Skeletal muscle cell (primary cell): ENCODE measurements at regions not wholly inside any gene's neighbourhood (a gene's known extent, or its start where the extent isn't known, plus 50 kb on each side); places are given as distances from the start of the nearest gene placed in this dataset.
"Not testable (repeated sequence)": the region's sequence is repeated elsewhere in the genome, so short reads cannot be mapped to it uniquely, and the experiment has no call there.

Experiments
- DNase-seq: peaks from one replicate; pipeline ENCODE4 v3.0.0-alpha.2; 2010; ENCODE audit warnings: low read depth
- H3K4me3 ChIP-seq: 2 replicates; pipeline ENCODE4 v1.5.1; 2011; ENCODE audit warnings: low read depth, mild to moderate bottlenecking, control low read depth, low read length, moderate library complexity

GRCh38 chr6:99668036-99668705 is 61.5 kb downstream of the PRDM13 start:
- no peak overlapping the region for H3K4me3 ChIP-seq
- DNase-seq = no peak

GRCh38 chr6:99689916-99690685 is 83.5 kb downstream of the PRDM13 start:
- H3K4me3 ChIP-seq = no peak overlapping the region
- no peak for DNase-seq

- H3K4me3 ChIP-seq, DNase-seq: not testable (repeated sequence)
These were observed 95.7 kb downstream of the PRDM13 start for GRCh38 chr6:99702287-99702686.

- DNase-seq = no peak
- no peak overlapping the region for H3K4me3 ChIP-seq
These were observed 102.4 kb downstream of the PRDM13 start for GRCh38 chr6:99709062-99709461.

GRCh38 chr6:99711302-99711701 is 104.7 kb downstream of the PRDM13 start:
- no peak overlapping the region for H3K4me3 ChIP-seq
- no peak for DNase-seq

GRCh38 chr6:99711925-99712324 is 105.3 kb downstream of the PRDM13 start:
- no peak overlapping the region for H3K4me3 ChIP-seq
- no peak for DNase-seq

GRCh38 chr6:99712519-99712918 is 105.9 kb downstream of the PRDM13 start:
- H3K4me3 ChIP-seq = no peak overlapping the region
- no peak for DNase-seq

GRCh38 chr6:99722043-99722442 is 115.4 kb downstream of the PRDM13 start:
- H3K4me3 ChIP-seq, DNase-seq: not testable (repeated sequence)

- not testable (repeated sequence) for H3K4me3 ChIP-seq, DNase-seq
These were observed 123.6 kb downstream of the PRDM13 start for GRCh38 chr6:99730237-99730636.

- no peak overlapping the region for H3K4me3 ChIP-seq
- no peak for DNase-seq
These were observed 129.7 kb downstream of the PRDM13 start for GRCh38 chr6:99736302-99736701.

- no peak overlapping the region for H3K4me3 ChIP-seq
- no peak for DNase-seq
These were observed 132.9 kb downstream of the PRDM13 start for GRCh38 chr6:99739526-99739925.

GRCh38 chr6:99741092-99741491 is 134.5 kb downstream of the PRDM13 start:
- no peak for DNase-seq
- H3K4me3 ChIP-seq = no peak overlapping the region

- DNase-seq = no peak
- H3K4me3 ChIP-seq = no peak overlapping the region
These were observed 137.0 kb downstream of the PRDM13 start for GRCh38 chr6:99743647-99744046.

- H3K4me3 ChIP-seq = no peak overlapping the region
- no peak for DNase-seq
These were observed 139.0 kb downstream of the PRDM13 start for GRCh38 chr6:99745651-99746050.

GRCh38 chr6:99746261-99746895 is 139.7 kb downstream of the PRDM13 start:
- H3K4me3 ChIP-seq = no peak overlapping the region
- peak; percentile 26 for DNase-seq

- DNase-seq = no peak
These were observed 155.1 kb downstream of the PRDM13 start for GRCh38 chr6:99761711-99762110.

GRCh38 chr6:99768166-99768565 is 161.5 kb downstream of the PRDM13 start:
- no peak overlapping the region for H3K4me3 ChIP-seq
- DNase-seq = no peak

More at GRCh38 chr6:99761711-99762110, 155.1 kb downstream of the PRDM13 start:
- no peak overlapping the region for H3K4me3 ChIP-seq

GRCh38 chr6:99779631-99780555 is 173.3 kb downstream of the PRDM13 start:
- H3K4me3 ChIP-seq = no peak overlapping the region
- DNase-seq = no peak

GRCh38 chr6:99780556-99780885 is 173.9 kb downstream of the PRDM13 start:
- no peak for DNase-seq
- H3K4me3 ChIP-seq = no peak overlapping the region

- DNase-seq = no peak
- no peak overlapping the region for H3K4me3 ChIP-seq
These were observed 183.1 kb downstream of the PRDM13 start for GRCh38 chr6:99789767-99790166.
